ENCODE measurements at regions not wholly inside any gene's neighbourhood (a gene's known extent, or its start where the extent isn't known, plus 50 kb on each side); places are given as distances from the start of the nearest gene placed in this dataset.

- TF ChIP-seq USF1 (IDR thresholded peaks at IDR 0.05): no peak
- no peak for TF ChIP-seq TAF1 (IDR thresholded peaks at IDR 0.05; ENCODE audit: low read depth)
- TF ChIP-seq RAD21 (IDR thresholded peaks at IDR 0.05; ENCODE audit: low read depth): no peak
- TF ChIP-seq EP300 (IDR thresholded peaks at IDR 0.05; ENCODE audit: borderline replicate concordance): no peak
- TF ChIP-seq MAX (IDR thresholded peaks at IDR 0.05): no peak
- no peak for TF ChIP-seq CREB1 (IDR thresholded peaks at IDR 0.05; ENCODE audit: low read depth)
- TF ChIP-seq CEBPB (IDR thresholded peaks at IDR 0.05): no peak
- TF ChIP-seq REST (IDR thresholded peaks at IDR 0.05; ENCODE audit: low read depth): no peak
- no peak for TF ChIP-seq NFIC (IDR thresholded peaks at IDR 0.05)
- no peak for TF ChIP-seq TCF12 (IDR thresholded peaks at IDR 0.05; ENCODE audit: low read depth)
These were observed 55.6 kb upstream of the SHH start for GRCh38 chr7:155867734-155868400.

Measured in Ishikawa (cell line).